HEK293 (cell line): ENCODE measurements at regions not wholly inside any gene's neighbourhood (a gene's known extent, or its start where the extent isn't known, plus 50 kb on each side); places are given as distances from the start of the nearest gene placed in this dataset.

ENCODE experiments used
- CTCF ChIP-seq: fragments of 450-650 bp; formaldehyde crosslinking; IDR thresholded peaks from 2 replicates; pipeline ENCODE4 v1.5.1; 2016; ENCODE audit warnings: missing biosample characterization, missing genetic modification characterization
- HIC1 ChIP-seq: fragments of 450-650 bp; formaldehyde crosslinking; IDR thresholded peaks from 2 replicates; pipeline ENCODE4 v1.5.1; 2016; ENCODE audit warnings: missing biosample characterization, missing genetic modification characterization
- REPIN1 ChIP-seq: fragments of 450-650 bp; formaldehyde crosslinking; IDR thresholded peaks from 2 replicates; pipeline ENCODE4 v1.5.1; 2017; ENCODE audit warnings: missing biosample characterization, missing genetic modification characterization, low read depth
- SP2 ChIP-seq: fragments of 450-650 bp; formaldehyde crosslinking; IDR thresholded peaks from 2 replicates; pipeline ENCODE4 v1.5.1; 2016; ENCODE audit warnings: missing biosample characterization, missing genetic modification characterization
- ZBTB7A ChIP-seq: fragments of 450-650 bp; formaldehyde crosslinking; IDR thresholded peaks from 2 replicates; pipeline ENCODE4 v1.5.1; 2016; ENCODE audit warnings: low read depth, missing biosample characterization, missing genetic modification characterization
- ZNF248 ChIP-seq: fragments of 450-650 bp; formaldehyde crosslinking; IDR thresholded peaks from 2 replicates; pipeline ENCODE4 v1.5.1; 2017; ENCODE audit warnings: missing biosample characterization, missing genetic modification characterization
- ZNF274 ChIP-seq, 2 experiments: fragments of 200-500 bp in 1 of 2; fragments of 450-650 bp in 1 of 2; sonication (Bioruptor generic) in 1 of 2; formaldehyde crosslinking in 1 of 2; IDR thresholded peaks; 2 replicates each; pipeline versions ENCODE4 v1.5.1 to v1.6.1; 2014 to 2016; ENCODE audit warnings: borderline replicate concordance in 1 of 2, inconsistent platforms in 1 of 2, low read length in 1 of 2, missing biosample characterization in 1 of 2, missing genetic modification characterization in 1 of 2
- ZNF416 ChIP-seq: fragments of 450-650 bp; formaldehyde crosslinking; IDR thresholded peaks from 2 replicates; pipeline ENCODE4 v1.5.1; 2016; ENCODE audit warnings: missing biosample characterization, missing genetic modification characterization
- TF ChIP-seq, protein P1 (sequence below): fragments of 450-650 bp; formaldehyde crosslinking; IDR thresholded peaks from 2 replicates; pipeline ENCODE4 v1.5.1; 2016; ENCODE audit warnings: missing biosample characterization, missing genetic modification characterization

- TF ChIP-seq SP2 (no peak), REPIN1 (tag by site-specific recombination) (no peak), ZNF248 (no peak), HIC1 (no peak), CTCF (tag by site-specific recombination) (no peak), ZNF416 (no peak), ZNF274 (IDR thresholded peaks at IDR 0.05; ENCODE audit: low read length) (no peak), ZNF274 (tag by site-specific recombination; IDR thresholded peaks at IDR 0.05; ENCODE audit: borderline replicate concordance) (no peak), ZBTB7A (tag by site-specific recombination) (no peak)
- TF ChIP-seq, protein P1, sequence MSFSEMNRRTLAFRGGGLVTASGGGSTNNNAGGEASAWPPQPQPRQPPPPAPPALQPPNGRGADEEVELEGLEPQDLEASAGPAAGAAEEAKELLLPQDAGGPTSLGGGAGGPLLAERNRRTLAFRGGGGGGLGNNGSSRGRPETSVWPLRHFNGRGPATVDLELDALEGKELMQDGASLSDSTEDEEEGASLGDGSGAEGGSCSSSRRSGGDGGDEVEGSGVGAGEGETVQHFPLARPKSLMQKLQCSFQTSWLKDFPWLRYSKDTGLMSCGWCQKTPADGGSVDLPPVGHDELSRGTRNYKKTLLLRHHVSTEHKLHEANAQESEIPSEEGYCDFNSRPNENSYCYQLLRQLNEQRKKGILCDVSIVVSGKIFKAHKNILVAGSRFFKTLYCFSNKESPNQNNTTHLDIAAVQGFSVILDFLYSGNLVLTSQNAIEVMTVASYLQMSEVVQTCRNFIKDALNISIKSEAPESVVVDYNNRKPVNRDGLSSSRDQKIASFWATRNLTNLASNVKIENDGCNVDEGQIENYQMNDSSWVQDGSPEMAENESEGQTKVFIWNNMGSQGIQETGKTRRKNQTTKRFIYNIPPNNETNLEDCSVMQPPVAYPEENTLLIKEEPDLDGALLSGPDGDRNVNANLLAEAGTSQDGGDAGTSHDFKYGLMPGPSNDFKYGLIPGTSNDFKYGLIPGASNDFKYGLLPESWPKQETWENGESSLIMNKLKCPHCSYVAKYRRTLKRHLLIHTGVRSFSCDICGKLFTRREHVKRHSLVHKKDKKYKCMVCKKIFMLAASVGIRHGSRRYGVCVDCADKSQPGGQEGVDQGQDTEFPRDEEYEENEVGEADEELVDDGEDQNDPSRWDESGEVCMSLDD (tag by site-specific recombination): no peak
Observed at GRCh38 chr10:106513352-106513771, 651.1 kb downstream of the SORCS1 start.
